HG02938 (cell line): ENCODE measurements at regions not wholly inside any gene's neighbourhood (a gene's known extent, or its start where the extent isn't known, plus 50 kb on each side); places are given as distances from the start of the nearest gene placed in this dataset.

Experiments
- ATAC-seq: cut with Tn5 transposase; IDR thresholded peaks from one replicate; pipeline ENCODE4 v1.9.1; 2021; ENCODE audit warnings: mild to moderate bottlenecking, moderate library complexity; ENCODE audit not compliant: unreplicated experiment

DNA sequence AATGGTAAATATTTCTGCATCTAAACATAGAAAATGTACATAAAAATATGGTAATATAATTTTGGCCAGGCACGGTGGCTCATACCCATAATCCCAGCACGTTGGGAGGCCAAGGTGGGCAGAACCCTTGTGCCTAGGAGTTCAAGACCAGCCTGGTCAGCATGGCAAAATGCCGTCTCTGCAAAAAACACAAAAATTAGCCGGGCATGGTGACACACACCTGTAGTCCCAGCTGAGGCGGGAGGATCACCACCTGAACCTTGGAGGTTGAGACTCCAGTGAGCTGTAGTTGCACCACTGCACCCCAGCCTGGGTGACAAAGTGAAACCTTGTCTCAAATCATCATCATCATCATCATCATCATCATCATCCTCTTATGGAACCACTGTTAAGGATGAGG lies 230.6 kb upstream of the NCAM1 start:
- no peak for ATAC-seq

DNA sequence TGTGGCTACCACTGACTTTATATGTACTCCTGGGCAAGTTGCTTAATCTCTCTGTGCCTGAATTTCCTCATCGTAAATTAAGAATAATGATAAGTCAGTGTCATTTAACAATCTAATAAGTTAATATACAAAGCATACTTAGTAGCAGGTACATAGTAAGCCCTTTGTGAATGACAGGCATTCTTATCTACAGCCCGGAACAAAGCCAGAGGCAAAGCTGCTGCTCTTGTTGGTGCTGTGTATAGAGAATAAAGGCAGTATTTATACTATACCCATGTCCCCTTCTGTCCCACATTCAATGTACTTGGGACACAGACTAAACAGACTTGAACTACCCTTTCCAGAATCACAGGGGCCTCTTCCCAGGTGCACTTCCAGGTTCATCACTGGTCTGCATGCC lies 229.7 kb upstream of the NCAM1 start:
- ATAC-seq = no peak

DNA sequence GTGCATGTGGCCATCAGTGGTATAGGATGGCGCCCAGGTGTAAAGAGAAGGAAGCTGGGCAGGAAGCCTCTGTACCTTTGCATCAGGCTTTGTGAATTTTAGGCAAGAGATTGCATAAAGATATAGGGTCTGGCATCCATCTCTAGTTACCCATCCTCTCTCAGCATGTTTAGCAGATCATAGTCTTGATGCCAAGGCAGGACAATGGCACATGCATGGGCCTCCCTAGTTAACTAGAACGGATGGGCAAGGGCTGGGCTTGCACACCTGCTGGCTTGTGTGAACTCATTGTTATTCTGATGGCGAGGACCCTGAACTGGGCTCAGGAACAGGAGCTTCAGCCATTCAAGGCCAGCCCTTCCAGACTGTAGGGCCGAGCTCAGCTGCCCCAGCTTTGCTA lies 229.2 kb upstream of the NCAM1 start:
- ATAC-seq = no peak

DNA sequence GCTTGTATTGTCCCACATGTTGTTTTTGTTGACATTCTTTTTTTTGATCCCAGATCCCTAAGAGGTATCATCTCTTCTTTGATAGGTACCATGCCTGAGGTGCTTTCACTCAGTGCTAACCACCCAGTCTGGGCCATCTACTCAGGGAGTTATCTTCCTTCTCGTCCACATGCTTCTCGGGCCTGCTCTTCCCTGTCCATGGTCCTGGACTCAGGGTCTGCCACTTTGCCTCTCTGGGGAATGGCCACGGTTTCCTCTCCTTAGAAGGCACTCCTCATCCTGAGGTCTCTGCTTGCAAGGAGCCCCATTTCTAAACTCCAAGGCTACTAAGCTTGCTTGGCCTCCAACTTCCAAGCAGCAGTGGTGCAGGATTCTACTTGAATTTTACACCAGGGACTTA lies 227.0 kb upstream of the NCAM1 start:
- no peak for ATAC-seq

DNA sequence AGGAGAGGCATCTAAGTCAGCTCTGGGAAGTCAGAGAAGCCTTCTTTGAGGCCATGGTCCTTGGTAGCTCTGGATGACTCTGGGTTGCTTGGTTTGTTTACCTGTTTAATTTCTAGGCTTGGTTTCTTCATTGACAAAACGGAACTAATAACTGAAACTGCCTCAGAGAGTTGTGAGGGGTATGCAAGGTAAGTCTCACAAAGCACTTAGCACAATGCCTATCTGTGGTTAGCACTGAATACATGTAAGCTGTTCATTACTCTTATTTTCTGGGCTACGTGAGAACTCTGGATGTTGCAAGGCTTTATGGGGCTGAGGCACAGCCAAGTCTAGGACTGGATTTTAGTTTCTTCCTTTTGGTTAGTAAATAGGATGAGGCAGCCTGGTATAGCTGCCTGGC lies 225.8 kb upstream of the NCAM1 start:
- no peak for ATAC-seq

DNA sequence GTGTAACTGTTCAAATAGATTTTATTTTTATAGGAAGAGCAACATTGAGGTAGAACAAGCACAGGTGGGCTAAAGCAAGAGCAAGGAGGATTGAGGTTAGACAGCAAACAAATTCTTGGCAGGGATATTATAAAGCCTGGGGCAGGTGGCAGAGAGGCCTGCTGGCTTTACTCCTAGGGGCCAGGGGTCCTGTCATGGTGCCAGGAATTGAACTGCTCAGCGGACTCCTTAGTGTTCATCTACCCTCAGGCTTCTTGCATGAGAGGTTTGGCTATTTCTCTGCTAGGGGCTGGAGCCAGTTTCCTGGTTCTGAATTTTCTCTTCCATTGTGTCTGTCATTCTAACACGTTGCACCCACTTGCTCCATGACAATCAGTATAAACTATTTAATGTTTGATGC lies 217.2 kb upstream of the NCAM1 start:
- ATAC-seq = no peak

DNA sequence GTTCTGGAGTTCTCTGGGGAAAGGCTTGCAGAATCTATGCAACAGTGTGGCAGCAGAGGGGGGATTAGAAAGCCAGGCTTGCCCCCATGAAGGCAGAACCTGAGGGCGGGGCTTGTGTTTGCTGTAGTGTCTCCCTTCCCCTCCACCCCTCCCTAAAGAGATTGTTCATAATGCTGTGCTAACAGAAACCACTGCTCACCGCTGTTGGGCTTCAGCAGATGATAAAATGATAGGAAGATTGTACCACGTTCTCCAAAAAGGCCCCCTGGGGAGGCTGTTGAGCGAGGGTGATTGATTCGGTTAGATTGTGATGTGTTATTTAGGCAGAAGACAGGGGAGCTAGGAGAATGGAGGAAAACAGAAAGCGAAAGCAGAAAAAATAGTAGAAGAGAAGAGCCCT lies 215.2 kb upstream of the NCAM1 start:
- ATAC-seq = no peak

DNA sequence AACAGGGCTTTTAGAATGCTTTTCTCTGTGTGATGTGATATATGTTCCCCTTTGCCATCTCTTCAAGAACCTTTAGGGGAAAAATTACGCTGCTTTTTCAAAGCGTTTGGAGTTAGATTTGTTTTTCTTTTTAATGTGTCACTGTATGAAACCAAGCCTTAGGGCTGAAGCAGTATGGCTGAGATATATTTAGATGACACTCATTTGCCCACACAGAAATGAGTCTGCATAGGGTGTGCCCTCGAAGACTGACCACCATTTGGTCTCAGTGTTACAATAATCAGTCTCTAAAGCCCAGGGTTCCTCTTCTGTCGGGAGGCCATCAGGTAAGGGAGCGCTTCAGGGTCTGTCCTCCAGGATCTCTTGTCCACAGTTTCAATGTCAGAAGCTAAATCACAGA lies 213.0 kb upstream of the NCAM1 start:
- ATAC-seq = no peak

DNA sequence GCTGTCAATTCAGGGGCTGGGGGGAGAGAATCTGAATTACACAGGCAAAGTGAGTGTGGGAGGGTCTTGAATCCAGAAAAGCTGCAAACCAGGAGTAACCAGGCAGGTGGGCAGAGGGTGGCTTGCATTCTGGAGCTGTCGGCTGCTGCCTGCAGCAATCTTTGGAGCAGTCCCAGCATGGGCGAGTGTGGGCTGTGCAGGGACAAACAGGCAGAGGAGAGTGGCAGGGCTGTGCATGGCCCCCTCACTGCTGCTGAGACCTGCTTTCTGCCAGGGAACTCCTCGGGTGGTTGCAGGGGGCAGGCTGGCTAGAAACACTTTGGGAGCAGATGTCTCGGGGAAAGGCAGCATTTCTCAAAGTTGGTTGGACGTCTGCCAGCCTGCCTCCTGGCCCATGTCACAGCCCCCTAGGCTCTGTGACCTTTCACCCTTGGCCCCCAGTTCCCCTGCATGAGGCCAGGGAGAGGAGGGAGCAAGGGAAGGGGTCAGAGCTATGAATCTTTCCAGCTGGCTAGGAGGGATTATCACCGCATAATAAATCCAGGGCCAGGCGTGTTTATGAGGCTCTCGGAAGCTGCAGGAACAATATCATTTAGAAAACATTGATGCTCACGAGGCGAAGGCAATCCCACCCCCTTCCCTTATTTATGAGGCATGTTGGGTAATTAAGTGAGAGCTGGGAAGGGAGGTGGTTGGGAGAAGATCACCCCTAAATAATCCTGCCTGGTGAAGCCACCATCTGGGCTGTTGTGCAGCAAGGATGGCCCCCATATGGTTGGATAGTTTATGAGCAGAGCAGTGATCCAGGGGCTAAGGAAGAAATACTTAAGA lies 212.3 kb upstream of the NCAM1 start:
- no peak for ATAC-seq

DNA sequence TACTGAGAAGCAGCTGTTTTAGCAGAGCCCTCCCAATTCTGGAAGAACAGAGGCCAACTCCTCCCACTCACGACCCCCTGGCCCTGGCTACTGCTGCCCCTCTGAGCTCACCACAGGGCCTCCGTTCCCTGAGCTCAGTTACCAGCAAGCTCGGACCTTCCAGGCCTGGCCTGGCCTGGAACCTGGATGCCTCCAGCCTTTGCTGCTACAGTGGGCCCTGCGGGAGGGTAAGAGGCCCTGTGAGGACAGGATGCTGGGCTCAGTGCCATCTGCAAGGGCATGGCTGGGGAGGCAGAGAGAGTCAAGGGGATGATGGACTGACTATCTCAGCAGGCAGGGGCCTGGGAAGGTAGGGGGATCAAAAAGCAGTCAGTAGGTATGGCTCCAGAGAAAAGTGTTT lies 209.9 kb upstream of the NCAM1 start:
- no peak for ATAC-seq

DNA sequence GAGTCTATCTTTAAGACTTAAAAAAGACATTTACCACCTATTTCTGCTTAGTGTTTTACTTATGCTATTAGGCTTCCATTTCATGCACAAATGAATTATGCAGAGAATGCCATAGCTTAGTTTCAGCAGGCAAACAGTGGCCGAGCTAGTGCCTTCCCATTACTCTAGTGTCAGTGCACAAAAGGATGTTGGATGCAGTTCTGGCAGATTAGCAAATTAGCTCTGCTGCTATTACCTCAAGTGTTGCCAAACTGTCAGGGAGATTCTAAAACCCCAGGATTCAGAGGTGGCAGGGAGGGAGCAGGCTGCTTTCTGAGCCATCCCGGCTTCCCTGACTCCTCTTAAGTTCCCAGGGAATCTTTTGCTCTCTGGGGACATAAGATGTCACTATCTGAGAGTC lies 209.4 kb upstream of the NCAM1 start:
- ATAC-seq = no peak

DNA sequence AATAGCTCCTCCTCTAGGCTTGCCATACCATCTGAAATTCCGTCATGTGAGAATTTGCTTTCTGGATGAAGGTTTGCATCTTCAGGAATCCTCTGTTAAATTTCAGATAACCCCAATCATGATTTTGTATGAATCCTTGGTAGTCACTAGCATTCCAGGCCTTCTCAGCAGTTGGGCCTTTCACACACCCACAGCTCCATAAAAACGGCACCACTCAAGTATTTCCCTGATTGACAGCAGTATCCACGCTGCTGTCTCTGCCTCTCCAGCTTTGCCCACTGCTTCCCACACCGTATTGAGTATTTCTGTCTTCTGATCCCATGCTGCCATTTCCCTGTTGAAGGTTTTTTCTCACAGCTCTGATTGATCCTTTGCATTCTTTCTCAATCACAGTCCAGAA lies 208.7 kb upstream of the NCAM1 start:
- ATAC-seq = no peak

DNA sequence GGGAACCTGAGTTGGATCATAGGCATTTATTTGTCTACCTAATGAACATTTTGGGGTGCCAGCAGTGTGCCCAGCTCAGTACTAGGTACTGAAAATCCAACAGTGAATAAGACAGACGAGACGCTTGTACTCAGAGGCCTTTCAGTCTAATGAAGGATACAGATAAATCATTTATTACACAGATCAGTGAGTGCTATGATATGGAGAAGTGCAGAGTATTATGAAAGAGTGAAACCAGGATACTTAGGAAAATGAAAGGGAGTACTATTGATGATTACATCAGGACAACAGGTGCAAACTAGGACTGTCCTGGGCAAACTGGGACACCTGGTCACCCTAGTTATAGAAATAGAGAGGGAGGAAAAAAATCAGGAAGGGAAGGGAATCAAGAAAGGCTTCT lies 207.5 kb upstream of the NCAM1 start:
- no peak for ATAC-seq

DNA sequence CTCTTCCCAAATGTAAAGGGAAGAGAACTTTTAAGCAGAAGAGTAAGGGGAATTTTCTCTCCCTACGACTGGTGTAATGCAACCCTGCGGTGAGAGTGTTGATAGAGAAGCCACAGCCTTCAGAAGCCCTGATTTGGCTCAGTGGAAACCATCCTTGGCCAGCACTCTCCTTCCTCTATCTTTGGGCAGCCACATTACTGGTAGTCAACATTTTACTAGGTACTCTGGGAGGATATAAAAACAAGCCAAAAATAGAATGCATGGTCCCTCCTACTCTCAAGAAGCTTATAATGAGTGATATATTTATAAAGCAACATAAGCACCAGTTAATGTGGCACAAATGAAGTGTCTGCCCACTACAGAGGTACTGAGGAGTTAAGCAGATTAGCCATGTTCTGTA lies 201.8 kb upstream of the NCAM1 start:
- no peak for ATAC-seq

DNA sequence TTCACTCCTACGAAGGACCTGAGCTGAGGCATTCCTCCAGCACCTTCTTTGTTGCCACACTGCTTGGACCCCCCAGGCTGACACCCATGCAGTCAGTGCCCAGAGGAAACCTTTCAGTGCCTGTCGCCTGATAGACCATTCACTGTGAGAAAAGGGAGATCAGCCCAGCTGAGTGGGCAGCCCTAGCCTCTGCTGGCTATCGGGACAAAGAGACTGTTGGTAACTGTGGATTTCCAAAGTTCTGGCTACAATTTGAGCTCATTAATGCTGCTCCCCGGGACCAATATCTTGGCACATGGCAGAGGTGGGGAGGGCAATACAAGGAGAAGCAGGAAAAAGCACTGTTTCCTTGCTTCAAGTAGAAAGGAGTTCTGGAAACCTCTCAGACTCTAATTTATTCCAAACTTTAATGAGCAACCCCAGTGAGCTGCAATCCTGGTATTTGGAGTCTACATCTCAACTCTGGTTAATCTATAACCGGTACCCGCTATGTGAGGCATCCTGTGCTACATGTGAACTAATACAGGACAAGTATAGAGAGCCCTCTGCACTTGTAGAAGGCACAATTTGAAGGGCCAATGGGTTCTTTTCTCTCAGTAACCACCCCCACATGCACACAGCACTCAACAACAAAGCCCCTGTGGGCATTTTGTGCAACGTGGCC lies 200.7 kb upstream of the NCAM1 start:
- no peak for ATAC-seq

DNA sequence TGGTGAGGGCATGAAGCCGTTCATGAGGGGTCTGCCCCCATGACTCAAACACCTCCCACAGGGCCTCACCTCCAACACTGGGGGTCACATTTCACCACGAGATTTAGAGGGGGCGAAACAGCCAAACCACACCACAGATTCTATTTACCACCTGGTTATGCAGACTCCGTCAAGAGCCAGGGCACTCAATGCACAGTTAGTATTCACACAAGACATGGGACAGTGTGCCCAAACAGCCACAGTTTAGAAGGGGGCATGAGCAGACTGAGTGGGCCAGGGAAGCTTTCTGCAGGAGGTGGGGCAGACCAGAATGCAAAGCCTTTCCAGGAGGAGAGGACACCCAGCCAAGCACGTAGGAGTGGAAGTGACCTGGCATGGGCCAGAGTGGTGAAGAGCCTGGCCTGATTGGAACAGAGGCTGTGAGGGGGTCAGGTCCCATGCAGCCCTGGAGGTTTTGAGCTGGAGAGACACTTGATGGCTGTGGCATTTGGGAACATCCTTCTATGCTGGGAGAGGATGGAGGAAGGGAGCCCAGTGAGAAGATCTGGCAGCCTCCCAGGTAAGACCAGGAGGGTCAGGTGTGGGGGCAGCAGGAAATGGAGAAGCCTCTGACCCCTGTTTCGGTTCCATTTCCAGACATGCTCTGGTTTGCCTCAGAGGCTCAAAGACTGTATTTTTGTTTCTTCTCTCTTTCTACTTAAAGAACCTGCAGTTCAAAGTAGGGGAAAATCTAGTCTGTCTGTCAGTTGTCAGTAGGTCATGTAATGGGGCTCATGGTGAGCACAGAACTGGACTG lies 199.1 kb upstream of the NCAM1 start:
- no peak for ATAC-seq

DNA sequence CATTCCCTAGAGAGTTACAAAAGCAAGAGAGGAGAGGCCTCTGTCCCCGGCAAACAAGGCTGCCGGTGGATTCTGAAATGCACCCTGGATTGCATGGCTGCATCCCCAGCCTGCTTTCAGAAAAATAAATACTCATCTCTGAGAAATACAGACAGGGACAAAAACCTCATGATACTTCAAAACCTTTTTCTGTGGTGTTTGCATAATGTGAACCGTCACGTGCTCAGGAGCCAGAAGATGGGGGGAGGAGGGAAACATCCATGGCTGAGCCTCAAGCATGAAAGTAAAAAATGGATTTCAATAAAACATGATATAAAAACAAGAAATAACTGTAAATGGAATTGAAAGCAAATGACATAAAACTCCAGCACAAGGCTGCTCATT lies 198.5 kb upstream of the NCAM1 start:
- no peak for ATAC-seq

DNA sequence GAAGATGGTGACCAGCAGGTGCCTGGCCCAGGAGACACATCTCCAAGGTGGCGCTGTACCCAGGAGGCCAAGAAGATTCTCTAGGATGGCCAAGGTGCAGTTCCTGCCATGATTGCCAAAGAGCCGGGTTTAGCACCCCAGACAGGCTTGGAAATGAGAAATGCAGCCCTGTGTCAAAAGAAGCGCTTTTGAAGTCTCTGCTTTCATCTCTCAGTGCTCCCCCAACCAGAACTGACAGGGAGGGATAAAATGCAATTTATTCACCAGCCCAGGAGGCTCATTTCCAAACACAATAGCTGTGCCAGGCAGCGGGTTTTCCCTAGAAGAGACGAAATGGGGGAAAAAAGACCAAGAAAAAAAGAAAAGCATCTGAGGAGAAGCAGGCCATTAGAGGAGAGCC lies 195.9 kb upstream of the NCAM1 start:
- no peak for ATAC-seq

DNA sequence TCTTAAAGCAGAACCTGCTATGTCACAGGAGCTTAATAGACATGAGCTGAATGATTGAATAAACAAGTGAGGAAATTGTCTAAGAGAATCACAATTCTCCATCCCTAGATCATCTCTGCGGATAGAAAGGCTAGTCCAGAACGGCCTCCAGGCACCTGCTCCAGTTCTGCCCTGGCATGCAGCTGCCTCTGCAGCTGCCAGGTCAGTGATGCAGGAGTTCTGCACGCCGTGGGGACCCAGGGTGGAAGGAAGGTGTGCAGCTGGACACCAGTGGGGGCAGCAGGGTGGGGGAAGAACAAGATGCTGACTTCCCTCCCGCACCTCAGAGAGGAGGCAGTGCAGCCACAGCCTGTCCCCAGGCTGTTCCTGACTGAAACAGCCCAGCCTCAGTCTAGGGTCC lies 192.1 kb upstream of the NCAM1 start:
- ATAC-seq = no peak

DNA sequence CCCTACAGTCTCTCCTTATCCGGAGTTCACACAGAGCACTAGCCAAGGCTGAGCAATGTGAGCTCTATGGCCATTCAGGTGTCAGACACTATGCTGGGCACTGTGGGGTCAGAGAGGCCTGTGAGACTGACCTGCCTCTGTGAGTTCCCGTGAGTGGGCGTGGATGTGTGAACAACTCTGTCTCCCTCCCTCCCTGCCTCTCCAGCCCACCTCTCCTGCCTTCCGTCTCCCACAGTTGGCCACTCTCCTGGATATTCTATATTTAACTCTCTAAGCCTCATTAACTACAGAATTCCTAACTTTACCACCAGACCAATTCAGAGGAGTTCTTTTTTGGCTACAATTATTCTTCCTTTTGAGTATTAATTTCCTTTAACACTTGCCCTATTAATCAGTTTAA lies 191.6 kb upstream of the NCAM1 start:
- ATAC-seq = no peak

DNA sequence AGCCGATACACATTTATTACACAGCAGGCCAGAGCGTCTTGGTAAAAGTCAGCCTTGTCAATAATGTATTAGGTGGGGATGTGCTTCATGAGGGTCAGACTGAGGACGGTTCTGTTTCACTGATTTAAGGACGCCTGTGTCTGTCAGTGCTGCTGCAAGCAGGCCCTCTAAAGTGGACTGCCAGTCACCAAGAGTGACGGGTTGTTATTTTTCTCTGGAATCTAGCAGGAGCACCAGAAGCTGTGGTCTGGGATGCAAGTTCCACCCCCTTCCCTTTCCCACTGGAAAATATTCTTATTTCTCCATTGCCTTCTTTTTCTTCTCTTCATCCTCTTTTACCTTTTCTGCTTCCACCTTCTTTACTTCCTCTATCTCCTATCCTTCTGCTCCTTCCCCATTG lies 191.2 kb upstream of the NCAM1 start:
- ATAC-seq = no peak

DNA sequence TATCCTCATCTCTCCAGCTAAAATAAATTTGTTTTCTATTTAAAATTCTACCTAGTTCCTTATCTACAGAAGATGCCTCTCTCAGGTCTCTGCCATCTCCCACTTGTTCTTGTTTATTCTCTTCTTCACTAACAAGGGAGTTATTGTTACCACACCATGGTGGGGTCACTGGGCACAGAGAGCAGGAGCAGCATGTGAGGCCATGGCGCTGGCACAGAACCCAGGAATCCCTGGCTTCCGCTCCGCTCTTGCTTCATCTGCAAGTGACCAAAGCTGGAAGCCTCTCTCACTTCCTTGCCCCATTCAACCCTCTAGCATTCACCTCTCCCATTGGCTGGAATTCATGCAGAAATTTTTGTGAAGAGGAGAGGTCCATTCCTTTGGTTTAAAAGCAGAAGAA lies 190.7 kb upstream of the NCAM1 start:
- ATAC-seq = no peak
